H1 (cell line): ENCODE measurements at regions not wholly inside any gene's neighbourhood (a gene's known extent, or its start where the extent isn't known, plus 50 kb on each side); places are given as distances from the start of the nearest gene placed in this dataset.

Source experiments
- CTCF ChIA-PET: fragments of 300-600 bp; sonication (Branson Sonifier 250); formaldehyde crosslinking; loops from one replicate; lab custom pipeline; 2021; ENCODE audit not compliant: partially characterized antibody; lab: Charles Lee
- POLR2A ChIA-PET: fragments of 300-600 bp; sonication (Branson Sonifier 250); formaldehyde crosslinking; loops from one replicate; lab custom pipeline; 2021; ENCODE audit warnings: inconsistent platforms; ENCODE audit not compliant: partially characterized antibody; lab: Charles Lee
- DNase-seq, 2 experiments: peaks; one replicate each; pipeline versions ENCODE4 v3.0.0 to v3.0.0-alpha.2; 2010 to 2022; ENCODE audit warnings: low spot score in 2 of 2, low read depth in 1 of 2, mixed read lengths in 1 of 2
- FAIRE-seq: peaks from 2 replicates; lab custom pipeline; 2011; peaks lifted over from hg19 to GRCh38; lab: Jason Lieb, UNC
- H2AFZ ChIP-seq: 2 replicates; pipeline ENCODE4 v1.8.1; 2012; ENCODE audit warnings: low read length, inconsistent platforms
- H2AK5ac ChIP-seq: 2 replicates; pipeline ENCODE4 v1.6.1; 2013; ENCODE audit warnings: low read depth, low read length
- H2BK120ac ChIP-seq: replicated peaks from 2 replicates; pipeline ENCODE3; 2013; ENCODE audit warnings: low read depth, low read length, inconsistent platforms
- H2BK12ac ChIP-seq: 2 replicates; pipeline ENCODE4 v1.6.1; 2013; ENCODE audit warnings: low read depth, low read length
- H2BK15ac ChIP-seq: 2 replicates; pipeline ENCODE4 v1.6.1; 2013; ENCODE audit warnings: low read length
- H2BK20ac ChIP-seq: 2 replicates; pipeline ENCODE4 v1.6.1; 2013; ENCODE audit warnings: low read length
- H2BK5ac ChIP-seq: 2 replicates; pipeline ENCODE4 v1.6.1; 2013; ENCODE audit warnings: low read depth, low read length
- H3K14ac ChIP-seq: 2 replicates; pipeline ENCODE4 v1.6.1; 2013; ENCODE audit warnings: inconsistent platforms; ENCODE audit not compliant: insufficient read length
- H3K18ac ChIP-seq: 2 replicates; pipeline ENCODE4 v1.6.1; 2013; ENCODE audit warnings: low read length; ENCODE audit errors: extremely low read depth
- H3K23ac ChIP-seq: 2 replicates; pipeline ENCODE4 v1.6.1; 2013; ENCODE audit warnings: inconsistent platforms; ENCODE audit not compliant: insufficient read length
- H3K23me2 ChIP-seq: 2 replicates; pipeline ENCODE4 v1.6.1; 2013; ENCODE audit warnings: low read depth, low read length
- H3K27ac ChIP-seq: 2 replicates; pipeline ENCODE4 v1.6.1; 2011; ENCODE audit warnings: low read depth, low read length, inconsistent platforms
- H3K27me3 ChIP-seq, 4 experiments: replicated peaks in 1 of 4; 1 replicate in 1 of 4; 2 replicates in 3 of 4; pipeline versions ENCODE4 v1.6.1 to v1.8.1; 2011 to 2013; ENCODE audit warnings: low read length in 3 of 4, mild to moderate bottlenecking in 3 of 4, inconsistent platforms in 2 of 4, mixed read lengths in 2 of 4, moderate library complexity in 1 of 4; ENCODE audit not compliant: control insufficient read depth in 3 of 4, insufficient read depth in 3 of 4; ENCODE audit errors: extremely low read depth in 1 of 4
- H3K36me3 ChIP-seq, 4 experiments: 2 replicates each; pipeline versions ENCODE4 v1.6.1 to v1.8.1; 2011 to 2013; ENCODE audit warnings: mild to moderate bottlenecking in 4 of 4, low read length in 3 of 4, moderate library complexity in 2 of 4, control low read depth in 1 of 4, inconsistent platforms in 1 of 4; ENCODE audit not compliant: insufficient read depth in 4 of 4, control insufficient read depth in 2 of 4
- H3K4ac ChIP-seq: replicated peaks from 2 replicates; pipeline ENCODE3; 2013; ENCODE audit warnings: low read length, low read depth, mixed read lengths, inconsistent platforms; ENCODE audit not compliant: insufficient read length
- H3K4me1 ChIP-seq, 4 experiments: replicated peaks in 1 of 4; 1 replicate in 1 of 4; 2 replicates in 3 of 4; pipeline versions ENCODE4 v1.6.1 to v1.8.1; 2011 to 2013; ENCODE audit warnings: low read length in 3 of 4, inconsistent platforms in 2 of 4, mixed read lengths in 1 of 4; ENCODE audit not compliant: insufficient read depth in 4 of 4, control insufficient read depth in 3 of 4
- H3K4me2 ChIP-seq, 2 experiments: 2 replicates each; pipeline versions ENCODE4 v1.6.1 to v1.8.1; 2011 to 2013; ENCODE audit warnings: low read depth in 2 of 2, low read length in 2 of 2, control low read depth in 1 of 2, inconsistent platforms in 1 of 2, mild to moderate bottlenecking in 1 of 2; ENCODE audit not compliant: insufficient read depth in 1 of 2
- H3K4me3 ChIP-seq, 4 experiments: fragments of 200-600, 300-600 bp in 1 of 4; sonication (generic), shearing (Covaris generic), sonication (Bioruptor Twin) in 1 of 4; 2 replicates each; pipeline versions ENCODE4 v1.5.1 to v1.8.1; 2011 to 2016; ENCODE audit warnings: low read length in 4 of 4, low read depth in 3 of 4, control low read depth in 2 of 4, inconsistent platforms in 2 of 4, mild to moderate bottlenecking in 2 of 4, mixed read lengths in 1 of 4, moderate library complexity in 1 of 4; ENCODE audit not compliant: insufficient read depth in 2 of 4; ENCODE audit errors: extremely low read depth in 1 of 4
- H3K56ac ChIP-seq: replicated peaks from 2 replicates; pipeline ENCODE3; 2013; ENCODE audit warnings: low read depth, mild to moderate bottlenecking, mixed read lengths, low read length, inconsistent platforms; ENCODE audit not compliant: insufficient read length
- H3K79me1 ChIP-seq: 2 replicates; pipeline ENCODE4 v1.6.1; 2013; ENCODE audit warnings: low read depth, low read length, control low read depth
- H3K79me2 ChIP-seq, 2 experiments: 2 replicates each; pipeline versions ENCODE4 v1.6.1 to v1.8.1; 2012 to 2013; ENCODE audit warnings: low read length in 2 of 2, mild to moderate bottlenecking in 2 of 2, inconsistent platforms in 1 of 2; ENCODE audit not compliant: insufficient read depth in 2 of 2, control insufficient read depth in 1 of 2
- H3K9ac ChIP-seq, 4 experiments: replicated peaks in 1 of 4; 1 replicate in 1 of 4; 2 replicates in 3 of 4; pipeline versions ENCODE4 v1.6.1 to v1.8.1; 2011 to 2013; ENCODE audit warnings: low read depth in 3 of 4, low read length in 3 of 4, control low read depth in 2 of 4, mild to moderate bottlenecking in 2 of 4, moderate library complexity in 2 of 4, inconsistent platforms in 1 of 4; ENCODE audit errors: extremely low read depth in 1 of 4
- H3K9me3 ChIP-seq, 2 experiments: 2 replicates each; pipeline versions ENCODE4 v1.6.1 to v1.8.1; 2012 to 2013; ENCODE audit warnings: mild to moderate bottlenecking in 2 of 2, moderate library complexity in 2 of 2, control low read depth in 1 of 2, inconsistent platforms in 1 of 2, low read depth in 1 of 2, low read length in 1 of 2, mixed read lengths in 1 of 2; ENCODE audit not compliant: insufficient read depth in 2 of 2
- H4K20me1 ChIP-seq, 2 experiments: replicated peaks in 1 of 2; 2 replicates each; pipeline versions ENCODE3 to v1.8.1; 2011 to 2013; ENCODE audit warnings: inconsistent platforms in 2 of 2, low read length in 2 of 2, mild to moderate bottlenecking in 1 of 2; ENCODE audit not compliant: insufficient read depth in 2 of 2, control insufficient read depth in 1 of 2
- H4K5ac ChIP-seq: 2 replicates; pipeline ENCODE4 v1.6.1; 2013; ENCODE audit warnings: low read length, low read depth, mixed read lengths, inconsistent platforms; ENCODE audit not compliant: insufficient read length
- H4K8ac ChIP-seq: 2 replicates; pipeline ENCODE4 v1.8.0; 2013; ENCODE audit warnings: mild to moderate bottlenecking, moderate library complexity, low read length, inconsistent platforms; ENCODE audit not compliant: insufficient read depth; ENCODE audit errors: extremely low read depth
- H4K91ac ChIP-seq: replicated peaks from 2 replicates; pipeline ENCODE3; 2013; ENCODE audit warnings: low read length, mixed read lengths, inconsistent platforms; ENCODE audit not compliant: insufficient read length
- BACH1 ChIP-seq: IDR thresholded peaks from 2 replicates; pipeline ENCODE4 v1.6.1; 2012; ENCODE audit warnings: low read length, improper control_type of control experiment
- CBX8 ChIP-seq: fragments of 300-800, 300-1000 bp; sonication (generic); IDR thresholded peaks from 2 replicates; pipeline ENCODE4 v1.7.1; 2016; ENCODE audit warnings: low read depth, low read length, borderline replicate concordance
- GTF2F1 ChIP-seq: IDR thresholded peaks from 2 replicates; pipeline ENCODE4 v1.6.1; 2012; ENCODE audit warnings: low read depth, low read length, improper control_type of control experiment, borderline replicate concordance
- KDM4A ChIP-seq: IDR thresholded peaks from one replicate; pipeline ENCODE4 v1.7.1; 2012; ENCODE audit warnings: low read depth, mild to moderate bottlenecking, moderate library complexity, low read length, inconsistent platforms; ENCODE audit not compliant: severe bottlenecking
- RNF2 ChIP-seq: fragments of 200-900, 300-1000 bp; sonication (generic); IDR thresholded peaks from 2 replicates; pipeline ENCODE4 v1.7.1; 2016; ENCODE audit warnings: borderline replicate concordance, low read depth, mild to moderate bottlenecking, antibody characterized with exemption, low read length; ENCODE audit not compliant: poor library complexity, severe bottlenecking; ENCODE audit errors: missing control alignments
- WGBS, 2 experiments: shearing (Covaris generic) in 1 of 2; methylation state at CpG; one replicate each; pipeline versions ENCODE4 v1.1.6 to v1.1.7; 2013 to 2015; ENCODE audit warnings: low lambda C conversion rate in 2 of 2, mixed read lengths in 2 of 2, inconsistent platforms in 1 of 2, low coverage in 1 of 2, missing lambda C conversion rate in 1 of 2; ENCODE audit not compliant: insufficient replicate concordance in 2 of 2, insufficient coverage in 1 of 2, insufficient read length in 1 of 2; ENCODE audit errors: extremely low coverage in 1 of 2, missing lambda C conversion rate in 1 of 2; 5-methylcytosine and 5-hydroxymethylcytosine counted together

GRCh38 chr10:128861018-128861901 is 605.8 kb upstream of the MGMT start:
- Histone ChIP-seq H2BK5ac (no peak overlapping the region), H2BK15ac (no peak overlapping the region), H2BK20ac (no peak overlapping the region), H3K4me3 (no peak overlapping the region), H2BK120ac (no peak overlapping the region), H3K14ac (no peak overlapping the region), H4K8ac (no peak overlapping the region), H3K27ac (no peak overlapping the region), H3K23me2 (no peaks in the 10 kb centered on the region), H3K56ac (no peak overlapping the region), H2AK5ac (no peak overlapping the region), H3K23ac (no peak overlapping the region), H2AFZ (no peak overlapping the region), H3K18ac (no peak overlapping the region), H4K5ac (no peak overlapping the region), H2BK12ac (peak overlapping the region; percentile 68; the same call in 1 of the 2 replicates), H3K9ac (no peak overlapping the region), H3K9me3 (no peaks in the 10 kb centered on the region), H3K4ac (no peak overlapping the region), H3K4me2 (no peak overlapping the region), H3K4me1 (no peaks in the 10 kb centered on the region), H3K79me1 (no peaks in the 10 kb centered on the region), H3K27me3 (no peaks in the 10 kb centered on the region), H3K79me2 (no peaks in the 10 kb centered on the region), H4K20me1 (no peaks in the 10 kb centered on the region), H3K36me3 (no peaks in the 10 kb centered on the region), H4K91ac (no peak overlapping the region)
- 91% methylated on average over 14 of the region's 15 CpGs; no CpG with 5 or more reads in 1 of the 2 experiments for WGBS, 2 experiments
- ChIA-PET CTCF (interaction anchor here (0.6 to 3.9 kb wide), 20 partner anchors 10 to 683 kb away, joined by 3 to 17 read pairs (median 4); no protein-coding TSS in a partner anchor), POLR2A (no interaction called here)
- DNase-seq (peak in 1 of 2 experiments; percentile 8), FAIRE-seq (no peak)
- TF ChIP-seq CBX8 (no peak), KDM4A (no peak), BACH1 (no peak), GTF2F1 (no peak), RNF2 (no peak)
